T47D (cell line): ENCODE measurements at regions not wholly inside any gene's neighbourhood (a gene's known extent, or its start where the extent isn't known, plus 50 kb on each side); places are given as distances from the start of the nearest gene placed in this dataset.
"Not testable (repeated sequence)": the region's sequence is repeated elsewhere in the genome, so short reads cannot be mapped to it uniquely, and the experiment has no call there.

Source experiments
- DNase-seq, 2 experiments: peaks; one replicate each; pipeline versions ENCODE4 v3.0.0 to v3.0.0-alpha.2; 2011 to 2012; ENCODE audit warnings: low read depth in 1 of 2, low spot score in 1 of 2
- JUND ChIP-seq: IDR thresholded peaks from 2 replicates; pipeline ENCODE4 v1.6.1; 2012; ENCODE audit warnings: low read depth
- in situ Hi-C: cut with HindIII; loops from 2 replicates; pipeline ENCODE4 v1.10.0; 2016; ENCODE audit warnings: low sequenced_read_pairs, low pct_unique_long_range_greater_than_20kb

- in situ Hi-C loops: no loop called here
- no peak for DNase-seq
- TF ChIP-seq JUND: no peak
Observed at GRCh38 chr20:6700563-6701329, 66.7 kb upstream of the BMP2 start.

- no peak for DNase-seq
- no peak for TF ChIP-seq JUND
- in situ Hi-C loops: no loop called here
Observed at GRCh38 chr20:6699921-6700562, 67.4 kb upstream of the BMP2 start.

- no peak for TF ChIP-seq JUND
- in situ Hi-C loops: no loop called here
- DNase-seq: no peak
Observed at GRCh38 chr20:6698723-6699122, 68.8 kb upstream of the BMP2 start.

- no peak for DNase-seq
- no peak for TF ChIP-seq JUND
- in situ Hi-C loops: no loop called here
Observed at GRCh38 chr20:6698056-6698455, 69.4 kb upstream of the BMP2 start.

- in situ Hi-C loops: no loop called here
- no peak for DNase-seq
- TF ChIP-seq JUND: no peak
Observed at GRCh38 chr20:6697228-6697972, 70.1 kb upstream of the BMP2 start.

GRCh38 chr20:6696001-6696400 lies 71.5 kb upstream of the BMP2 start:
- in situ Hi-C loops: no loop called here
- DNase-seq: no peak
- no peak for TF ChIP-seq JUND

- in situ Hi-C loops: not testable (repeated sequence)
Observed at GRCh38 chr20:6693808-6694198, 73.7 kb upstream of the BMP2 start.

GRCh38 chr20:6693178-6693807 lies 74.2 kb upstream of the BMP2 start:
- in situ Hi-C loops: no loop called here
- no peak for DNase-seq
- TF ChIP-seq JUND: no peak

More at GRCh38 chr20:6693808-6694198, 73.7 kb upstream of the BMP2 start:
- DNase-seq: not testable (repeated sequence)

- in situ Hi-C loops: no loop called here
- no peak for DNase-seq
- TF ChIP-seq JUND: no peak
Observed at GRCh38 chr20:6692566-6693173, 74.8 kb upstream of the BMP2 start.

- no peak for DNase-seq
- in situ Hi-C loops: no loop called here
- TF ChIP-seq JUND: no peak
Observed at GRCh38 chr20:6691516-6691915, 76.0 kb upstream of the BMP2 start.

- in situ Hi-C loops: no loop called here
- no peak for TF ChIP-seq JUND
- DNase-seq: no peak
Observed at GRCh38 chr20:6689339-6689973, 78.0 kb upstream of the BMP2 start.

GRCh38 chr20:6686171-6686570 lies 81.3 kb upstream of the BMP2 start:
- DNase-seq: no peak
- no peak for TF ChIP-seq JUND
- in situ Hi-C loops: no loop called here
